SK-N-MC (cell line): ENCODE measurements at regions not wholly inside any gene's neighbourhood (a gene's known extent, or its start where the extent isn't known, plus 50 kb on each side); places are given as distances from the start of the nearest gene placed in this dataset.

Experiments used
- EZH2 ChIP-seq: fragments of 200-600 bp; sonication (generic); IDR thresholded peaks from one replicate; pipeline ENCODE4 v1.6.1; 2017; ENCODE audit warnings: antibody characterized with exemption
- FOXP2 ChIP-seq: optimal IDR thresholded peaks from 2 replicates; pipeline ENCODE3; 2011; ENCODE audit warnings: mild to moderate bottlenecking, moderate library complexity; ENCODE audit not compliant: insufficient read depth; ENCODE audit errors: extremely low read length, control extremely low read depth
- POLR2AphosphoS5 ChIP-seq: IDR thresholded peaks from 2 replicates; pipeline ENCODE4 v1.6.1; 2012; ENCODE audit warnings: mild to moderate bottlenecking, low read depth, low read length, borderline replicate concordance

- TF ChIP-seq EZH2 = no peak
- no peak for TF ChIP-seq POLR2AphosphoS5
- TF ChIP-seq FOXP2 = no peak
These were observed 197.9 kb upstream of the ADAMTS16 start for GRCh38 chr5:4941957-4942830.
